ENCODE measurements at regions not wholly inside any gene's neighbourhood (a gene's known extent, or its start where the extent isn't known, plus 50 kb on each side); places are given as distances from the start of the nearest gene placed in this dataset.

GRCh38 chr10:20708305-20708704, 188.8 kb downstream of the NEBL start (continued):
- no peak for TF ChIP-seq TEAD4 (IDR thresholded peaks at IDR 0.05; ENCODE audit: low read depth, low read length)
- TF ChIP-seq CEBPB (IDR thresholded peaks at IDR 0.05; ENCODE audit: low read depth, low read length), result no peak

Data from H1 (cell line).